ENCODE measurements at regions not wholly inside any gene's neighbourhood (a gene's known extent, or its start where the extent isn't known, plus 50 kb on each side); places are given as distances from the start of the nearest gene placed in this dataset.
A peak's percentile ranks its signal among the peaks of the same experiment; 100 is the strongest.

- ATAC-seq (replicated peaks in 1 of 2): no peak
- no peak for DNase-seq
- H3K9me3 Mint-ChIP-seq: peaks cover 0 to 5% of the 10 kb centered on the region in 2 donors
- H3K4me1 Mint-ChIP-seq (ENCODE audit: low read depth): peaks cover 85% of the 10 kb centered on the region
- H3K36me3 Mint-ChIP-seq (ENCODE audit: insufficient read depth in 2 of 2): peaks cover 2 to 10% of the 10 kb centered on the region in 2 donors
- no peak overlapping the region for H3K27ac Mint-ChIP-seq
- H3K27me3 Mint-ChIP-seq (ENCODE audit: low read depth): no peaks in the 10 kb centered on the region
- no peak overlapping the region for H3K4me3 Mint-ChIP-seq
Measured at GRCh38 chr20:53834062-53834442, 236.3 kb downstream of the BCAS1 start.

GRCh38 chr20:53833333-53834061 is 236.9 kb downstream of the BCAS1 start:
- H3K4me1 Mint-ChIP-seq (ENCODE audit: low read depth): peaks cover 85% of the 10 kb centered on the region
- DNase-seq: no peak
- no peak overlapping the region for H3K4me3 Mint-ChIP-seq
- H3K27me3 Mint-ChIP-seq (ENCODE audit: low read depth): no peaks in the 10 kb centered on the region
- H3K27ac Mint-ChIP-seq: no peak overlapping the region
- H3K9me3 Mint-ChIP-seq: peaks cover 0 to 5% of the 10 kb centered on the region in 2 donors
- peaks cover 2 to 10% of the 10 kb centered on the region in 2 donors for H3K36me3 Mint-ChIP-seq (ENCODE audit: insufficient read depth in 2 of 2)
- ATAC-seq (replicated peaks in 1 of 2): no peak

- H3K4me1 Mint-ChIP-seq (ENCODE audit: low read depth): peaks cover 86% of the 10 kb centered on the region
- no peak overlapping the region for H3K27ac Mint-ChIP-seq
- H3K4me3 Mint-ChIP-seq: no peak overlapping the region
- peaks cover 0 to 5% of the 10 kb centered on the region in 2 donors for H3K9me3 Mint-ChIP-seq
- ATAC-seq (replicated peaks in 1 of 2) (no peak), DNase-seq (no peak)
- H3K27me3 Mint-ChIP-seq (ENCODE audit: low read depth): no peaks in the 10 kb centered on the region
- H3K36me3 Mint-ChIP-seq (ENCODE audit: insufficient read depth in 2 of 2): peaks cover 2 to 10% of the 10 kb centered on the region in 2 donors
Measured at GRCh38 chr20:53832499-53832898, 237.9 kb downstream of the BCAS1 start.

- Mint-ChIP-seq H3K27me3 (ENCODE audit: low read depth) (no peaks in the 10 kb centered on the region), H3K27ac (no peak overlapping the region), H3K4me3 (no peak overlapping the region), H3K4me1 (ENCODE audit: low read depth) (peaks cover 87% of the 10 kb centered on the region), H3K9me3 (peaks cover 0 to 5% of the 10 kb centered on the region in 2 donors), H3K36me3 (ENCODE audit: insufficient read depth in 2 of 2) (peaks cover 2 to 10% of the 10 kb centered on the region in 2 donors)
- ATAC-seq (replicated peaks in 1 of 2) (no peak), DNase-seq (no peak)
Measured at GRCh38 chr20:53831812-53832211, 238.2 kb upstream of the ZNF217 start.

DNA sequence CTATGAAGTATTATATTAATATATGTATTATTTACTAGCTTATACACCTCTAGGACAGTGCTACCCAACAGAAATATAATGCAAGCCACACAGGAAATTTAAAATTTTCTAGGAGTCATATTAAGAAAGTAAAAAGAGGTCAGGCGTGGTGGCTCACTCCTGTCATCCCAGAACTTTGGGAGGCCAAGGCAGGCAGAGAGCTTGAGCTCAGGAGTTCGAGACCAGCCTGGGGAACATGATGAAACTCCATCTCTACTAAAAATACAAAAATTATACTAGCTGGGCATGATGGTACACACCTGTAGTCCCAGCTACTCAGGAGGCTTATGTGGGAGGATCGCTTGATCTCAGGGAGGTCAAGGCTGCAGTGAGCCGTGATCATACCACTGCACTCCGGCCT is 237.6 kb upstream of the ZNF217 start:
- ATAC-seq (replicated peaks in 1 of 2): no peak
- H3K4me3 Mint-ChIP-seq: peak overlapping the region in 1 of 2 donors; percentile 29
- no peak overlapping the region for H3K27ac Mint-ChIP-seq
- H3K9me3 Mint-ChIP-seq: peaks cover 0 to 5% of the 10 kb centered on the region in 2 donors
- peaks cover 2 to 10% of the 10 kb centered on the region in 2 donors for H3K36me3 Mint-ChIP-seq (ENCODE audit: insufficient read depth in 2 of 2)
- no peak for DNase-seq
- H3K27me3 Mint-ChIP-seq (ENCODE audit: low read depth): no peaks in the 10 kb centered on the region
- H3K4me1 Mint-ChIP-seq (ENCODE audit: low read depth): peaks cover 87% of the 10 kb centered on the region

GRCh38 chr20:53829724-53830521 is 236.3 kb upstream of the ZNF217 start:
- DNase-seq (no peak), ATAC-seq (replicated peaks in 1 of 2) (peak; percentile 19 to 22)
- H3K4me3 Mint-ChIP-seq: peak overlapping the region; percentile 80 to 82
- peaks cover 84% of the 10 kb centered on the region for H3K4me1 Mint-ChIP-seq (ENCODE audit: low read depth)
- peaks cover 0 to 5% of the 10 kb centered on the region in 2 donors for H3K9me3 Mint-ChIP-seq
- peaks cover 2 to 10% of the 10 kb centered on the region in 2 donors for H3K36me3 Mint-ChIP-seq (ENCODE audit: insufficient read depth in 2 of 2)
- no peaks in the 10 kb centered on the region for H3K27me3 Mint-ChIP-seq (ENCODE audit: low read depth)
- H3K27ac Mint-ChIP-seq: peak overlapping the region; percentile 98

DNA sequence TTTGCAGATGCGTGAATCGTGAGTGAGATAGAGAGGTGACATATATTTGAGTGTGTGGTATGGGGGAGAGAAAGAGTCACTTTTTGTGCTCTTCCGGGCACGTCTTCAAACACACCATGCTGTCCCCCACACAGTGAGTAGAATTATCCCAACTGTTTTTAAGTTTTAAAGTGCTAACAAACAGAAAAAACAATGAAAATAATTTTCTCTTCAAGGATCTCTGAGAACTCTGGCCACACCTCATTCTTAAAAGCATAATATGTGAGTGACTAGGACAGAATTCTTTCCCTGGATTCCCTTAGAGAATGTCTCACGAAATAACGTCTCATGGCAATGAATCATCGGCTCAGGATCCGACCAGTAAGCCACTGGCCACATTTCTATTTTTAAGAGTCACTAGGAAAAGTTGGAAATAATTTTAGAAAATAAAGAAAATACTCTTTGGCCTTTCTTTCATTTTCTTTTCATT is 235.7 kb upstream of the ZNF217 start:
- H3K27ac Mint-ChIP-seq: peak overlapping the region; percentile 98
- H3K4me3 Mint-ChIP-seq: peak overlapping the region; percentile 80 to 82
- H3K4me1 Mint-ChIP-seq (ENCODE audit: low read depth): peaks cover 78% of the 10 kb centered on the region
- peaks cover 2 to 10% of the 10 kb centered on the region in 2 donors for H3K36me3 Mint-ChIP-seq (ENCODE audit: insufficient read depth in 2 of 2)
- peak; percentile 90 to 93 for ATAC-seq (replicated peaks in 1 of 2)
- H3K9me3 Mint-ChIP-seq: peaks cover 0 to 5% of the 10 kb centered on the region in 2 donors
- peak in 1 of 2 donors; percentile 12 for DNase-seq
- H3K27me3 Mint-ChIP-seq (ENCODE audit: low read depth): no peaks in the 10 kb centered on the region

GRCh38 chr20:53828682-53829254 is 235.1 kb upstream of the ZNF217 start:
- Mint-ChIP-seq H3K27ac (peak overlapping the region; percentile 98), H3K9me3 (peaks cover 0 to 5% of the 10 kb centered on the region in 2 donors), H3K4me1 (ENCODE audit: low read depth) (peaks cover 73% of the 10 kb centered on the region), H3K4me3 (peak overlapping the region; percentile 80 to 82), H3K27me3 (ENCODE audit: low read depth) (no peaks in the 10 kb centered on the region), H3K36me3 (ENCODE audit: insufficient read depth in 2 of 2) (peaks cover 2 to 10% of the 10 kb centered on the region in 2 donors)
- no peak for DNase-seq
- ATAC-seq (replicated peaks in 1 of 2): peak in 1 of 2 donors; percentile 6

DNA sequence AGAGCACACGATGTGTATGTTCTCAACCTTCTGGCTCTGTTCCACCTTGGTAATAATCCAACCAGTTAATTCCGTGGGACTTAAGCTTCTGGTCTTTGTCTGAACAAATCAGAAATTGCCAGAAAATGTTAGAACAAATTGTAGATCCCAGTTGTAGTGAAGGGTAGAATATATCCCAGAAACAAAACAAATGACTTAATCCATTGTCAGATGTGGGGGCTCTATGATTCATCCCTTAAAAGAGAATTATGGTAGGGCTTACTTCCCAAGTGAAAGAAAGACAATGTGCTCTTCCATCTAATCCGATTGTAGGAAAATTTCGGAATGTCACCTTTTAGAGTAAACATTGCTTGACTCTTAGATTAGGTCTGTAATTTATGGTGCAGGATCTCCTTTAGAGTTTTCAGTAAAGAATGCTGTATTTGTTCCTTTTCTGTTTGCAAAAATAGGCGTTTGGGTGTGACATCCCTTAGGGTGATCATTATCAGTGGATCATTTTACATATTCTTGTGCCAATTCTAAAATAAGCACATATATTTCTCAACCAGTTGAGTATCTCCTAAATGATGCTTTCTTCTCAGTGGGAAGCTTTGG is 234.5 kb upstream of the ZNF217 start:
- H3K27me3 Mint-ChIP-seq (ENCODE audit: low read depth): no peaks in the 10 kb centered on the region

GRCh38 chr20:53827292-53828087 is 233.9 kb upstream of the ZNF217 start:
- Mint-ChIP-seq H3K4me1 (ENCODE audit: low read depth) (peaks cover 60% of the 10 kb centered on the region), H3K27ac (no peak overlapping the region), H3K4me3 (no peak overlapping the region), H3K9me3 (peaks cover 0 to 4% of the 10 kb centered on the region in 2 donors), H3K27me3 (ENCODE audit: low read depth) (no peaks in the 10 kb centered on the region), H3K36me3 (ENCODE audit: insufficient read depth in 2 of 2) (peaks cover 0 to 4% of the 10 kb centered on the region in 2 donors)
- DNase-seq (no peak), ATAC-seq (replicated peaks in 1 of 2) (no peak)

More for the DNA sequence above, 234.5 kb upstream of the ZNF217 start:
- peak overlapping the region; percentile 55 for H3K27ac Mint-ChIP-seq
- peak overlapping the region; percentile 80 to 82 for H3K4me3 Mint-ChIP-seq
- DNase-seq: no peak
- H3K36me3 Mint-ChIP-seq (ENCODE audit: insufficient read depth in 2 of 2): peaks cover 2 to 10% of the 10 kb centered on the region in 2 donors
- H3K9me3 Mint-ChIP-seq: peaks cover 0 to 5% of the 10 kb centered on the region in 2 donors
- ATAC-seq (replicated peaks in 1 of 2): no peak
- peaks cover 67% of the 10 kb centered on the region for H3K4me1 Mint-ChIP-seq (ENCODE audit: low read depth)

GRCh38 chr20:53826597-53827291 is 233.1 kb upstream of the ZNF217 start:
- no peak overlapping the region for H3K27ac Mint-ChIP-seq
- no peaks in the 10 kb centered on the region for H3K27me3 Mint-ChIP-seq (ENCODE audit: low read depth)
- H3K4me3 Mint-ChIP-seq: no peak overlapping the region
- peak; percentile 46 to 61 for ATAC-seq (replicated peaks in 1 of 2)
- H3K4me1 Mint-ChIP-seq (ENCODE audit: low read depth): peaks cover 53% of the 10 kb centered on the region
- H3K9me3 Mint-ChIP-seq: no peaks in the 10 kb centered on the region
- peak in 1 of 2 donors; percentile 13 for DNase-seq
- no peaks in the 10 kb centered on the region for H3K36me3 Mint-ChIP-seq (ENCODE audit: insufficient read depth in 2 of 2)

DNA sequence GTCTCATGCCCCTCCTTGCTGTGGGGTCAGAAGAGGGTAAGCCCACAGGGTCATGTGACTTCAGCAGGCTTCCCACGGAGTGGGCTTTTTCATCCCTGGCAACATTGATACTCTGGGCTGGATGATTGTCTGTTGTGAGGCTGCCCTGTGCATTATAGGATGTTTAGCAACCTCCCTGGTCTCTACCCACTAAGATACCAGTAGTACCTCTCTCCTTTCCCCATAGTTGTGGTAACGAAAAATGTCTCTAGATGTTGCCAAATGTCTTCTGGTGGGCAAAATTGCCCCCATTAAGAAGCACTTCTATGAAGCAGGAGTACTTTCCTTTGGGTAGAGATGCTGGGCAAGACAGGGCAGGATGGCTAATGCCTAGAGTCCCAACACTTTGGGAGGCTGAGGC is 232.5 kb upstream of the ZNF217 start:
- DNase-seq (no peak), ATAC-seq (replicated peaks in 1 of 2) (no peak)
- Mint-ChIP-seq H3K9me3 (no peaks in the 10 kb centered on the region), H3K4me1 (ENCODE audit: low read depth) (peaks cover 52% of the 10 kb centered on the region), H3K36me3 (ENCODE audit: insufficient read depth in 2 of 2) (no peaks in the 10 kb centered on the region), H3K27ac (no peak overlapping the region), H3K4me3 (no peak overlapping the region), H3K27me3 (ENCODE audit: low read depth) (no peaks in the 10 kb centered on the region)

Data from activated T-cell treated with anti-CD3 and anti-CD28 coated beads, Interleukin-2, amount 50 U/mL, for 72 hours (primary cell).